Lower leg skin (tissue), 4 donors: ENCODE measurements at regions not wholly inside any gene's neighbourhood (a gene's known extent, or its start where the extent isn't known, plus 50 kb on each side); places are given as distances from the start of the nearest gene placed in this dataset.

Source experiments
- DNase-seq, 2 donors: peaks; one replicate each; pipeline ENCODE4 v3.0.0-alpha.2; 2019; ENCODE audit warnings: low spot score in 2 of 2
- H3K4me3 ChIP-seq: fragments of 200-600 bp; sonication (generic); 2 replicates; pipeline ENCODE4 v1.5.1; 2017; ENCODE audit warnings: mild to moderate bottlenecking, low read depth; ENCODE audit not compliant: poor library complexity, severe bottlenecking
- CTCF ChIP-seq, 3 donors: fragments of 450-650 bp; IDR thresholded peaks; one replicate each; pipeline ENCODE4 v1.5.1; 2016; ENCODE audit warnings: antibody characterized with exemption in 3 of 3, mild to moderate bottlenecking in 3 of 3, moderate library complexity in 2 of 3
- POLR2A ChIP-seq, 2 donors: fragments of 450-650 bp; IDR thresholded peaks; one replicate each; pipeline ENCODE4 v1.6.1; 2016 to 2017; ENCODE audit warnings: antibody characterized with exemption in 2 of 2, mild to moderate bottlenecking in 1 of 2, moderate library complexity in 1 of 2
- WGBS, 2 donors: methylation state at CpG; one replicate each; pipeline ENCODE4 v1.1.5; 2018; 5-methylcytosine and 5-hydroxymethylcytosine counted together
- intact Hi-C: fragments of 100-400 bp; cut with DNase I; formaldehyde crosslinking; loops from one replicate; pipeline ENCODE4 v1.15.0; 2023; ENCODE audit warnings: low total_unique reads

- intact Hi-C loops: no loop called here
- H3K4me3 ChIP-seq: no peak overlapping the region
- TF ChIP-seq POLR2A (IDR thresholded peaks at IDR 0.05) (no peak), CTCF (IDR thresholded peaks at IDR 0.05) (no peak)
- no peak for DNase-seq
Measured at GRCh38 chr3:153657046-153657445, 464.1 kb upstream of the ARHGEF26 start.

- 88 to 95% methylated on average over 3 of the region's 3 CpGs for WGBS, 2 donors
- intact Hi-C loops: no loop called here
- no peak for DNase-seq
- TF ChIP-seq CTCF (IDR thresholded peaks at IDR 0.05): no peak
- TF ChIP-seq POLR2A (IDR thresholded peaks at IDR 0.05): no peak
- H3K4me3 ChIP-seq: no peak overlapping the region
Measured at GRCh38 chr3:153657461-153657860, 463.7 kb upstream of the ARHGEF26 start.

GRCh38 chr3:153658136-153658535, 463.1 kb upstream of the ARHGEF26 start:
- TF ChIP-seq POLR2A (IDR thresholded peaks at IDR 0.05): no peak
- no peak for TF ChIP-seq CTCF (IDR thresholded peaks at IDR 0.05)
- H3K4me3 ChIP-seq: no peak overlapping the region
- peak in 1 of 2 donors; percentile 33 for DNase-seq
- intact Hi-C loops: no loop called here

GRCh38 chr3:153666991-153667740, 454.0 kb upstream of the ARHGEF26 start:
- no peak overlapping the region for H3K4me3 ChIP-seq
- TF ChIP-seq POLR2A (IDR thresholded peaks at IDR 0.05): no peak
- TF ChIP-seq CTCF (IDR thresholded peaks at IDR 0.05): no peak
- DNase-seq: no peak
- 78 to 79% methylated on average over 7 of the region's 7 CpGs for WGBS, 2 donors
- intact Hi-C loops: no loop called here

GRCh38 chr3:153669527-153669926, 451.7 kb upstream of the ARHGEF26 start:
- no peak for DNase-seq
- no peak overlapping the region for H3K4me3 ChIP-seq
- intact Hi-C loops: no loop called here
- no peak for TF ChIP-seq POLR2A (IDR thresholded peaks at IDR 0.05)
- TF ChIP-seq CTCF (IDR thresholded peaks at IDR 0.05): no peak
- WGBS, 2 donors: 70 to 87% methylated on average over 3 of the region's 3 CpGs

- no peak for DNase-seq
- intact Hi-C loops: no loop called here
- H3K4me3 ChIP-seq: no peak overlapping the region
- TF ChIP-seq POLR2A (IDR thresholded peaks at IDR 0.05) (no peak), CTCF (IDR thresholded peaks at IDR 0.05) (no peak)
- WGBS, 2 donors: 60 to 73% methylated on average over 3 of the region's 3 CpGs
Measured at GRCh38 chr3:153670577-153670976, 450.6 kb upstream of the ARHGEF26 start.
